GM19463 (cell line): ENCODE measurements at regions not wholly inside any gene's neighbourhood (a gene's known extent, or its start where the extent isn't known, plus 50 kb on each side); places are given as distances from the start of the nearest gene placed in this dataset.
"Not testable (repeated sequence)": the region's sequence is repeated elsewhere in the genome, so short reads cannot be mapped to it uniquely, and the experiment has no call there.

Source experiments
- ATAC-seq: cut with Tn5 transposase; IDR thresholded peaks from one replicate; pipeline ENCODE4 v1.9.1; 2021; ENCODE audit warnings: mild to moderate bottlenecking, moderate library complexity; ENCODE audit not compliant: unreplicated experiment

DNA sequence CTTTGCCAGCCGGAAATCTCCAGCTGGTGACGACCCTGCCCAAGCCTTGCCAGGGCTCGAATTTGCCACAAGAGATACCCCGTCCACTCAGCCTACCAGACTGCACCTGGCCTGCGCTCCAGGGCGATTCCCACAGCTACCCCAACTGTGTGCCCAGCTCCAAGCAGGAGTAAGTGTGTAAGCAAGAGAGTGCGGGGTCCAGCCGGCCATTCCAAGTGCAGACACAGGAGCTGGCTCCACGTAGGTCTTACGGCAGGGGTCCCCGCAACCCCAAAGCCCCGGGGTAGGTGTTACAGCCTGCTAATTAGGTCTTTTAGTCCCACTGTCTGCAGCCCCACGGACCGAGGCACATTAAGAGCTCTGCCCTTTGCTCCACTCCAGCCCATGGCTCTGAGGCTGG lies 1305.2 kb downstream of the ARAP2 start:
- ATAC-seq: no peak

DNA sequence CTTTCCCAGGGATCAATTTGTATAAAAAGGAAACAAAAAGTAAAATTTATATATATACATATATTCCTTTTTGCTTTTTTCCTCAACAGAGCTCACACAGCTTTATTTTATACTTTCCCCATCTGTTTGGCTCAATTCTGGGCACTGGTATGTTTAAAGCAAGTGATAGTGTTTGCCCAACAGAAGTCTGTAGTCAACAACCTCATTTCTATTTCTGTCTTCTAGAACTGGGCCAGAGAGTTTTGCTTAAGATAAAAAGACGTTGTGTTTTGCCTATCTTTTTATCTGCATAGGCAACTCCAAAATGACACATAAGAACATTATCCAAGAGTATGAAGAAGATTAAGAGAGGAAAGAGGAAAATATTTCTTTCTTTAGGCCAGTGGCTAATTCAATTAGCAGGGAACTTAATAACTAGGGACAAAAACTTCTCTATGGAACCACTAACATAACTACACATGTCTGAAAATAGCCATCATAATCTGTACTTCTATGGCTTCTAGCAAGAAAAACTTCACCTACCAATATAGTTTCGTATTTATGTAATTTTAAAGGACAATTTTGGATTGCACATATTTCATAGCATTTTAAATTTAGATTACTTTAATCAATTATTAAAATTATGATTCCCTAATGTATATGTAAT lies 1300.5 kb downstream of the ARAP2 start:
- ATAC-seq: no peak

DNA sequence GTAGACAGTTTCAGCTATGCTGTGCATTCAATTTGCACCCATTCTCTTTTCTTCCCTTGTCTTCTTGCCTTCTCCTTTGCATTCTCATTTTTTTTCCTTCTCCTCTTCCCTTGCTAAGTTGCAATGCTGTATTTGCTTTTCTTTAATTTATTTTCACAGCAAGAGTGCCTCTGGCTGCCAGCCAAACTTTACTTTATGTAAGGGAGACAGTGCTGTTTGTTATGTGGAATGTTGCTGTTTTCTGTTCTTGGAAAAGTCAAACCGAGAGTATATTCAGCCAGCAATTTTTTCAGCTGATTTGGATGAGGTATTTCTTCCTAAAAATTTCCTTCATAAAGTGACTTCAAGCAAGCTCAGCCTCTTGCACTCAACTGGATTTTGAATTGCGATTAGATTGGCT lies 1293.4 kb downstream of the ARAP2 start:
- ATAC-seq: no peak

DNA sequence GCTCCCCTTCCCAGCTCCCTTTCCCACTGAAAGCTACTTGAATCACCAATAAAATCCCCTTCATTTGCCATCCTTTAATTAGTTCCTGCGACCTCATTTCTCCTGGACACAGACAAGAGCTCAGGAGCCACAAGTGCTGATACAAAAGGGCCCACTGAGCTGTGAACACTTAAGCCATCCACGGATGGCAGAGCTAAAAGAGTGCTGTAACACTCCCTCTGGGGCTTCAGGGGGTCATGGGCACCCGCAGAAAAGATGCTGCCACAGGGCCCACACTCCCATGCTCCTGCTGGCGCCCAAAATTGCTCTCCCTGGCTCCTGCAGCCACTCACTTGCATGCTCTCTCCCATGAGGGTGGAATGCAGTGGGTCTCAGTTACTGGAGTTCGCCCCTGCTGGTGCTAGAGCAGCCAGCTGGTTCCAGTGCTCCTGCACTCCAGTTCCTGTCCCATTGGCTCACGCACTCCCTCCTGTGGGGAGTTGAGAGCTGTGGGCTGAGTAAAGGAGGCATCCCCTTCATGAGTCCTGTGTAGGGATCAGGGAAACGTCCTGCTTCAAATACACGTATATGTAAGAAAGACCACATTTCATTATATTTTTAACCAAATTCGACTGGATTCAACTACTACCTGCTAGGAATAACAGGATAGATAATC lies 1291.0 kb downstream of the ARAP2 start:
- ATAC-seq: no peak

DNA sequence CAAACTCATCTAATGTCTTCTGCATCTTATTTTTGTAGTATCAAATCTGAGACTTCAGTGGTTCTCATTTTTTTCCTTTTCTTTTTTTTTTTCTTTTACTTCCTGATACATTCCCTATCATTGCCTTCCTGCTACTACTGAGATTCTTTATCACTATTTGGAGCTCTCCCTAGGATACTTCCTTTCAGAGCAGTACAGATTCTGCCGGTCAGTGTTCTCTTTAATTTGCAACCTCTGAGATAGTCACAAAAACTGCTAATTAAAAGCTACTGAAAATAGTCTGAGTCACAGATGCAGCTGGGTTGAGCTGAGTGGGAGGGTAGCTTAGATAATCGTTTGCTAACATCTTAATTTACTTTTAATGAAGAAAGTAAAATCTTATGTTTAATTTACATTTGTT lies 1279.7 kb downstream of the ARAP2 start:
- no peak for ATAC-seq

DNA sequence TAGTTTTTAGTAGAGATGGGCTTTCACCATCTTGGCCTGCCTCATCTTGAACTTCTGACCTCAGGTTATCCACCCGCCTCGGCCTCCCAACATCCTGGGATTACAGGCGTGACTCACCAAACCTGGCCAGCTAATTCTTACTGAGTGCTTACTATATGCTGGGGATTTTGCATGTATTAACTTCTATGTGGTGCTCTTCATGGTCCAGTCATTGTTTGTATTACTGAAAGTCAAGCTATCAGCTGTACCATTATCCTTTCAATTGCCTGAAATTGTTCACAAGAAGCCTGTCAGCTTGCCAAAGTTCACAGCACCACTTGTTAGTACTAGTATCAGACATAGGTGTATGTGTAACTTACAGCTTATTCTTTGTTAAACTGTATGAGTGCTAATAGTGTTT lies 1272.1 kb downstream of the ARAP2 start:
- no peak for ATAC-seq

DNA sequence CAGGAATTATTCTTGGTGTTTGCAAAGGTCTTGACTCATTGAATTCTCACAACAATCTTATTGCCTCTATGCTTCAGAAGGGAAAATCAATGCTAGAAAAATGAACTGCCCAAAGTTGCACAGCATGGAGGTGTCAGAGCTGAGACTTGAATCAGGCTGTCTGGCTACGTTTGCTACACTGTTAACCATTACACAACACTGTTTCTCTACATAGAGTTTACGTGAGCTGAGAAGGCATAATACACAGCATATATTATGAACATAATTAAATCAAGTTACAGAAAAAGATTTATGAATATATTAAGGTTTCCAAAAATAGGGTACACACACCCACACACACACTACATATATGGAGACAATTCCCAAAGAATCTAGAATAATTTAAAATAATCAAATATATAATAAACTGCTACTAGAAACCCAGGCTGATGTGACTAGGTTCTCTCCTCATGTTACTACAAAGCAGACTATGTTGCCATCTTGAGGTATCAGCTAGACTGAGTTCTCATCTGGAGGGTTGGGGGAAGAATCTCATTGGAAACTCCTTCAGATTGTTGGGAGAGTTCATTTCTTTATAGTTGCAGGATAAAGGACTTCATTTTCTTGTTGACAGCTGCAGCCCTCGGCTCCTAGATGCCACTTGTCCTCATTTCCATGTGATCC lies 1270.5 kb downstream of the ARAP2 start:
- no peak for ATAC-seq

DNA sequence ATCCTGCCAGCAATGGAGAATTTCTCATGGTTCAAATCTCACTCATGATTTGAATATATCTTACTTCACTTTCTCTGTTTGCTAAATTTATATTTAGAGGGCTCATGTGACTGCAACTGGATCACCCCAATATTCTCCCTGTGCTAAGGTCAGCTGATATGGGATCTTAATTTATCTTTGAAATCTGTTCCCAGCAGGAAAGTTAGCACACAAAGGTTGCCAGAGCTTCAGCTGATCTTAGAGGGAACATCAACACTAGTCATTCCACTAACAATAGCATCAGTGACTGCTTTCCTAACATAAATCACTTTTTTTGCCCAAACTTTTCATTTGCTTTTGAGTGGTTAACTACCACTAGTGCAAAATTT lies 1270.0 kb downstream of the ARAP2 start:
- no peak for ATAC-seq

DNA sequence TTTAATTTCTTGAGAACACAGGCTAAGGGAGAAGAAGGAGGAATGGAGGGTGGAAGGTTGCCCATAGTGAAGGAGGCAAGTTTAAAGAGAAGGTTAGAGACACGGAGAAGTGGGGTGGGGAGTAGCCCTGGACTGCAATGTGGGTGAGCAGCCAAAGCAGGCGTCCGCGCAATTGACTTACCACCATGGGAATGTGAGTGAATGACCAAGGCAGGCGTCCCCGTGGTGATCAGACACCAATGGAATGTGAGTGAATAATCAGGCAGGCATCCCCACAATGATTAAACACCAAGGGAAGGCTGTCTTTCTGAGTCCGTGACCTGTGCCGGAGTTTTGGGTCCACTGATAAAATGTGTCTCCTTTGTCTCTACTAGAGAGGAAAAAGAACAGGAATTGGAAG lies 1223.1 kb downstream of the ARAP2 start:
- ATAC-seq: not testable (repeated sequence)

DNA sequence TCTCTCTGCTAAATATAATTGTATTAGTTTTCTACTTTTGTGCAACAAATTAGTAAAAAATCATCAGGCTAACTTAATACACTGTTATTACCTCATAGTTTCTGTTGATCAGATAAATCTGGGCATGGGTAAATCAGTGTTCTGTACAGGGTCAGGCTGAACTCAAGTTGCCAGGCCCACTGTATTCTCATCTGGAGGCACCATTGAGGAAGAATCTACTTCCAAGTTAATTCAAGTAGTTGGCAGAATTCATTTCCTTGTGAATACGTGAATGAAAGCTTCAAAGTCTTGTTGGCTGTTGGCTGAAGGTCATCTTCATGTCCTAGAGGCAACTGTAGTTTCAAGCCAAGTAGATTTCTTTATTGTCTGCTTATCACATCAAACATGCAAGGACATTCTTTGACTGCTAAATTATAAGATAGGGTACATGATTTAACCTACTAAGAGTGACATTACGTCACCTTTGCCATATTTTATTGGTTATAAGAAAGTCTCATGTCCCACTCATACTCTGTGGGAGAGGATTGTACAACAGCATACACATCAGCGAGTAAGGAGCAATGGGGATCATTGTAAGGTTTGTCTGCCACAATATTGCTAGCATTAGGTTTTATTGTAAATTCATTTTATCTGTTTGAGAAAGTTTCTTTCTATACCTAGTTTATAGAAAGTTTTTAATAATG lies 1219.0 kb downstream of the ARAP2 start:
- ATAC-seq: no peak

DNA sequence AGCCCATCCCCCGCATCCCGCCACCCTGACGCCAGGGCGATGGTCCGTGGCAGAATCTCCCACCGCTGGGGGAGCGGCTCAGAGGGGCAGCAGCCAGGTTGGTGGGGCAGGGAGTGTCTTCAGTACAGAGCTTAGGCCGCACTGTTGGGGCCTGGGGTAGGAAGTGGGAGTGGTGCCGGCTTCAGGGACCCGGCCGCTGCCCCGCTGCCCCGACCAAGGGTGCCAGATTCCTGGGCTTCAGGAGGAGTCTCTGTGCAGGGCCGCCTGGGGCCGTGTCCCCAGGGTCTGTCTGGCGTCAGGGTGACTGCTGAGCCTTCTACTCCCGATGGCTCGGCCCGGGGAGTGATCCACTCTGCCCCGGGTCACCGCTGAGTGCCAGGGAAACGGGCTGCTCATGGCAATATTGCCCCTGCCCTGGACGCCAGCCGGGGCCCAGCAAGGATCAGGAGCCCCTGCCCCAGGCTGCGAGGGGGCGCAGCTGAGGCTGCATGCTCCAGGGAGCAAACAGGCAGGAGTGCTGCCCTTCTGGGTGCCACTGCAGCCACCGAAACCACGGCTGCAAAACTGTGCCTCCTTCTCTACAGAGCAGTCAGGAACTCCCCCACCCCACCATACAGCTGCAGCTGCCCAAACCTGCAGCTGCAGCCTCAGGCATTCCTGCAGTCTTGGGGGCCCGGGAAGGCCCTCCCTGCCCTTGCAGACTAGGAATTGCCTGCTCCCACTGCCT lies 1206.1 kb downstream of the ARAP2 start:
- ATAC-seq: no peak

DNA sequence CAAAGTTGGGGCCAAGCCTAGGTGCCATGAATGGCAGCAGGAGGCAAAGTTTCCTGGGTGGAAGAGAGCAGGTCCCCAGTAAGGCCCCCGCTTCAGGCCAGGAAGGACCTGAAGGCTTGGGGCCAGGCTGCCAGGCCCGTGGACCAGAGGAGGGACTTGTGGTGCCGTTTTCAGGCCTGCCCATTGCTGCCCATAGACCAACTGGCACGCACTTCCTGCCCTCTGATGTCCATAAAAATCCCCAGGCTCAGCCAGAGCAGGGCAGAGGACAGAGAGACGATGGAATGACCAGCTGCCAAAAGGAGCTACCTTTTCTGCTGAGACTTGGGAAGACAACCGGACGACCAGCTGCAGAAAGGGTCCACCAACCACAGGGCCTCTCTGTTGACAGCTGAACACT lies 1205.5 kb downstream of the ARAP2 start:
- ATAC-seq: no peak

DNA sequence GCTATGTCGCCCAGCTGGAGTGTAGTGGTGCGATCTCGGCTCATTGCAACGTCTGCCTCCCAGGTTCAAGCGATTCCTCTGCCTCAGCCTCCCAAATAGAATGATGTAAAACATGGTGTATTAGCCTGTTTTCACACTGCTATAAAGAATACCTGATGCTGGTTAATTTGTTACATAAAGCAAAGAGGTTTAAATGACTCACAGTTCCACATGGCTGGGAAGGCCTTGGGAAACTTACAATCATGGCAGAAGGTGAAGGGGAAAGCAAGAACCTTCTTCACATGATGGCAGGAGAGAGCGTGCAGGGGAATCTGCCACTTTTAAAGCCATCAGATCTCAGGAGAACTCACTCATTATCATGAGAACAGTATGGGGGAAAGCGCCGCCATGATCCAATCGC lies 1191.8 kb downstream of the ARAP2 start:
- no peak for ATAC-seq

DNA sequence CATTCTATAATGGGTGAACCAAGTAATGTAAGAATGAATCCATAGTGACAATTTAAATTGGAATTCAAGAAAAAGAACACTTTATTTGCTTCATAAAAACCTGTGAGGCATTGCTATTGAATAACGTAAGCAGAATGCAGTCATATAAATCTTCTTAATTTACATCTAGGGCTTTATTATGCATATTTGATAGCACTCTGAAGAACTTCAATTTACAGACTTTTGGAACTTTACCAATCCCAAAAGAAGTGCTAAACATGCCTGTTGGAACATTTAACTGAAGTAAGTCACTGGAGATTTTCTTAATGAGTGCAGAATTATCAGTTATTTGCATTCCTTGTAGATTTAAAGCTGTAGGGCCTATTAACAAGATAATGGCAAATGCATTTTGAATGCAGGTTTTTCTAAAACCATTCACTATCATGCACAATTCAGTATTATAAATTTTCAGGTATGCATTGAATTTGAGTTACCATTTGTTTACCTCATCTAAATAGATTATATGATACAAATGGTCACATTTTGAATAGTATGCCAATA lies 1181.2 kb downstream of the ARAP2 start:
- no peak for ATAC-seq

DNA sequence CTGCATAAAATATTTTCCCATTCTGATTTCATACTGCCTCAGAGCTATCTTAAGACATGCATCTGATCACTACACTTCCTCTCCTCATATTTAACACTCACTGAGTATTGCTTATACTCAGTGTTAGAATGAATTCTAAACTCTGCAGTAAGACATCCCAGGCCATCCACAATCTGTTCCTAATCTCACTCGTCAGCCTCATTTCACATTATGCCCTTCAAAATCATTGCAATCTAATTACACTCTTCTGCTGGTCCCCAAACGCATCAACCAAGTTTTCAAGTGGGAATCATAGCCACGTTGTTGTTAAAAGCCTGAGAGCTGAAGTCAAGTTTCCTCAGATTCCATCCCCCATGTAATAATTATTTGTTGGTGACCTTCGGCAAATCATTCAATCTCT lies 1177.9 kb downstream of the ARAP2 start:
- ATAC-seq: no peak

DNA sequence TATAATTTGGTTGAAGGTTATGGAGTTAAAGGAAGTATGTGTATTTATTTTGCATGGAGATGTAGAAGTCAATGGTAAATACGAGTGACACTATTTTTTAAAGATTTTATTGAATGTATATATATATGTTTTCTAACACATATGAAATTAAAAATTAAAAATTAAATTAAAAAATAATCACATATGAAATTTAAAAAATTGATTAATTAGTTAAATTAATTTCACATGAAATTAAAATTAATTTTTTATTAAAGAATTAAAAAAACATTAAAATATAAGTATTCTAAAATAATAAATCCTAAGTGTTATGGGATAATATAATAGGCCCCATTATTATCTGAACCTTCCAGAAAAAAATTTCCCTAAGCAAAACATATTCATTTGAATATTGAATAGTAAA lies 1163.5 kb downstream of the ARAP2 start:
- no peak for ATAC-seq

DNA sequence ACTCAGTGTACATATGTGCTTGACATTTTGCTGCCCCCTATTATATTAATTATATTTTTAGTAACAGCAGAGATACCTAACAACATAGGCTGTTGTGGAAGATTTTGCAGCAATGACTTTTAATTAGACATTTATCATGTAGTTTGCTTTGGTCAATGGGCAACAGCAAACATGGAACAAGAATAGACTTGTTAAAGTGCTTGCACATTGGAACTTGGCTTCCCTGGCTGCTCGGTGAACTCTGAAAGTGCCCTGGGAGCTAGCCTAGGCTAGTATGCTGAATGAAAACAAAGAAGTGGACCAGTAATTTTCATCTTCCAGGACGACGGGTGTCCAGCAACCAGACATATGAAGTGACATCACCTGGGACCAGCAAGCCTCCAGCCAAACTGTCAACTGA lies 1157.1 kb downstream of the ARAP2 start:
- no peak for ATAC-seq

DNA sequence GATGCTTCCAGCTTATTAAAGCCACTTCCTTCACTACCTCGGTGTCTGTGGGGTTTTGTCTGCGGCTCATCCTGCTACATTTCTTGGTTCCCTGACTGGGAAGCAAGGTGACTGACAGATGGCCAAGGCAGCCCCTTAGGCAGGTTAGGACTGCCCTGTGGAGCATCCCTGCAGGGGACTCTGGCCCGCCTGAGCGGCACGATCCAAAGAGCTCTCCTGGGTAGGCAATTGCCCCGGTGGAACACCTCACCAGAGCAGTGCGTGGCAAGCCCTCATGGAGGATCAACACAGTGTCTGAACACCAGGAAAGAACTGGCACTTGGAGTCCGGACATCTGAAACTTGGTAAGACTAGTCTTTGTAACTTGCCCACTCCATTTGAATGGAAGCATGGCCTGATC lies 1143.4 kb downstream of the ARAP2 start:
- ATAC-seq: no peak

DNA sequence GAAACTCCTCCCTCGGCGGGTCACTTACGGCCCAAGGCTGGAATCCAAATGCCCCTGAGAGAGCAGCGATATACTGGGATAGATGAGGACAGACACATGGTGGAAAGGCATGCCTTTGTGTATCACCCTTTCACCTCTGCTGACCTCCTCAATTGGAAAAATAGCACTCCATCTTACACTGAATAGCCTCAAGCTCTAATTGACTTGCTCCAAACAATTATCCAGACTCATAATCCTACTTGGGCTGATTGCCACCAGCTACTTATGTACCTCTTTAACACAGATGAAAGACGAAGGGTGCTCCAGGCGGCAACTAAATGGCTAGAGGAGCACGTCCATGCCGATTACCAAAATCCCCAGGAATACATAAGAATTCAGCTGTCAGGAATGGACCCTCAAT lies 1142.2 kb downstream of the ARAP2 start:
- ATAC-seq: no peak

DNA sequence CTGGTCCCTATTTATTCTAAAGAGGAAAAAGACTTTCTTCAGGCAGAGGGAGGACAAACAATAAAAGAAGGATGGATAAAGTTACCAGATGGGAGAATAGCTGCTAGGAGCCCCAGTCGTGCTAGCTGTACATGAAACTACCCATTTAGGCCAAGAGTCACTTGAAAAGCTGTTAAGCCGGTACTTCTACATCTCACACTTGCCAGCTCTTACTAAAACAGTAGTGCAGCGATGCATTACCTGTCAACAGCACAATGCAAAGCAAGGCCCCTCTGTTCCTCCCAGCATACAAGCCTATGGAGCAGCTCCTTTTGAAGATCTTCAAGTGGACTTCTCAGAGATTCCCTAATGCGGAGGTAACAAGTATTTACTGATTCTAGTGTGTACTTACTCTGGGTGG lies 1138.8 kb downstream of the ARAP2 start:
- no peak for ATAC-seq

DNA sequence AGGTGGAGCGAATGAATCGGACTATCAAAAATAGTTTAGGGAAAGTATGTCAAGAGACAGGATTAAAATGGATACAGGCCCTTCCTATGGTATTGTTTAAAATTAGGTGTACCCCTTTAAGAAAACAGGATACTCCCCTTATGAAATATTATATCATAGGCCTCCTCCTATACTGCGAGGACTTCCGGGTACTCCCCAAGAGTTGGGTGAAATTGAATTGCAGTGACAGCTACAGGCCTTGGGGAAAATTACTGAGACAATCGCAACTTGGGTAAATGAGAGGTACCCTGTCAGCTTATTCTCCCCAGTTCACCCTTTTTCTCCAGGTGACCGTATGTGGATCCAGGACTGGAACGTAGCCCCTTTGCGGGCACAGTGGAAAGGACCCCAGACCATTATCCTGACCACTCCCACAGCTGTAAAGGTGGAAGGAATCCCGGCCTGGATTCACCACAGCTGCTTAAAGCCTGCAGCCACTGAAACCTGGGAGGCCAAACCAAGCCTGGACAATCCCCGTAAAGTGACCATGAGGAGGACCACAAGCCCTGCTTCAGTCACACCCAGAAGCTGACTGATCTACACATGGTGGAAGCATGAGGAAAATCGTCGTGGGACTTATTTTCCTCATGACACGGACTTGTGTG lies 1138.1 kb downstream of the ARAP2 start:
- ATAC-seq: no peak
